Body of pancreas (tissue), 4 donors: ENCODE measurements at regions not wholly inside any gene's neighbourhood (a gene's known extent, or its start where the extent isn't known, plus 50 kb on each side); places are given as distances from the start of the nearest gene placed in this dataset.
"Not testable (repeated sequence)": the region's sequence is repeated elsewhere in the genome, so short reads cannot be mapped to it uniquely, and the experiment has no call there.

Experiments used
- ATAC-seq: fragments of 150-250 bp; one replicate; pipeline ENCODE4 v1.9.1; 2016
- DNase-seq, 4 donors: peaks; one replicate each; pipeline ENCODE4 v3.0.0-alpha.2; 2019
- H3K27ac ChIP-seq, 4 donors: fragments of 200-600 bp; sonication (generic); 1 replicate in 3 of 4; 2 replicates in 1 of 4; pipeline versions ENCODE4 v1.5.1 to v1.6.1; 2016 to 2019; ENCODE audit warnings: mild to moderate bottlenecking in 1 of 4, mixed read lengths in 1 of 4, moderate library complexity in 1 of 4
- H3K27me3 ChIP-seq, 2 donors: fragments of 200-600 bp; sonication (generic); one replicate each; pipeline ENCODE4 v1.6.0; 2016; ENCODE audit warnings: mild to moderate bottlenecking in 1 of 2
- H3K36me3 ChIP-seq, 2 donors: fragments of 200-600 bp; sonication (generic); replicated peaks in 1 of 2; 2 replicates each; pipeline ENCODE4 v1.5.1; 2016; ENCODE audit warnings: low read depth in 2 of 2; ENCODE audit not compliant: insufficient read depth in 1 of 2
- H3K4me1 ChIP-seq: fragments of 200-600 bp; sonication (generic); one replicate; pipeline ENCODE4 v1.6.0; 2016
- H3K4me3 ChIP-seq, 2 donors: fragments of 200-600 bp; sonication (generic); 1 replicate in 1 of 2; 2 replicates in 1 of 2; pipeline ENCODE4 v1.5.1; 2016 to 2019
- H3K9me3 ChIP-seq, 3 donors: fragments of 200-600 bp; sonication (generic); 1 replicate in 2 of 3; 2 replicates in 1 of 3; pipeline ENCODE4 v1.5.1; 2016
- POLR2A ChIP-seq, 3 donors: fragments of 450-650 bp; IDR thresholded peaks; one replicate each; pipeline ENCODE4 v1.6.1; 2016; ENCODE audit warnings: antibody characterized with exemption in 3 of 3, mild to moderate bottlenecking in 2 of 3
- WGBS, 2 donors: methylation state at CpG; one replicate each; pipeline ENCODE4 v1.1.5; 2017; 5-methylcytosine and 5-hydroxymethylcytosine counted together
- intact Hi-C: fragments of 100-400 bp; cut with DNase I; formaldehyde crosslinking; loops from one replicate; pipeline ENCODE4 v1.15.1; 2023
- TF ChIP-seq, protein P1 (sequence below), 7 experiments: fragments of 450-650 bp in 4 of 7; fragments of 200-600 bp in 3 of 7; sonication (generic) in 3 of 7; IDR thresholded peaks; one replicate each; pipeline ENCODE4 v1.5.1; 2016 to 2019; ENCODE audit warnings: antibody characterized with exemption in 7 of 7

DNA sequence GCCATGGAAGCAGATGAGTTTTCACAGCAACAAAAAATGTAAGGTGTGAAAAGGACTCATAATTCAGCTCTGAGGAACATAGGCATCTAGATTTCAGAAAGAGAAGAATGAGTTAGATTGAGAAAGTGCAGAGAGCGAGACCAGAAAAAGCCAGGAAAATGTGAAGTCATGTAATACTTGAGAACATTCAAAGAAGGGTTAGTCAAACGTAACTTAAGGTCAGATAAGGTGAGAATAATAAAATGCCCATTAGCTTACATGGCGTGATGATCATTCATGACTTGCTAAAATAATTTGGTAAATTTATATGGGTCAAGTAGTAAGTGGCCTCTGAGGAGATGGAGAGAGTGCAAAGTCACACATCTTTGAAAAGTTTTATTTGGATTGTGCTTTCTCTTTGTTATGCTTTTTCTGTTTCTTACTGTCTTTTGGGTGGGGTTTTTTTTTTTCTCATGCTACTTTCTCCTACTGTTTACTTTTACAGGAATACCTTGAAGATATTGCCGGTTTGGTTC lies 271.8 kb upstream of the NRG3 start:
- Histone ChIP-seq H3K27ac (no peak overlapping the region), H3K27me3 (no peaks in the 10 kb centered on the region), H3K36me3 (no peaks in the 10 kb centered on the region), H3K4me3 (no peak overlapping the region), H3K4me1 (no peaks in the 10 kb centered on the region), H3K9me3 (no peaks in the 10 kb centered on the region)
- intact Hi-C loops: no loop called here
- ATAC-seq (no peak), DNase-seq (no peak)
- TF ChIP-seq, protein P1, sequence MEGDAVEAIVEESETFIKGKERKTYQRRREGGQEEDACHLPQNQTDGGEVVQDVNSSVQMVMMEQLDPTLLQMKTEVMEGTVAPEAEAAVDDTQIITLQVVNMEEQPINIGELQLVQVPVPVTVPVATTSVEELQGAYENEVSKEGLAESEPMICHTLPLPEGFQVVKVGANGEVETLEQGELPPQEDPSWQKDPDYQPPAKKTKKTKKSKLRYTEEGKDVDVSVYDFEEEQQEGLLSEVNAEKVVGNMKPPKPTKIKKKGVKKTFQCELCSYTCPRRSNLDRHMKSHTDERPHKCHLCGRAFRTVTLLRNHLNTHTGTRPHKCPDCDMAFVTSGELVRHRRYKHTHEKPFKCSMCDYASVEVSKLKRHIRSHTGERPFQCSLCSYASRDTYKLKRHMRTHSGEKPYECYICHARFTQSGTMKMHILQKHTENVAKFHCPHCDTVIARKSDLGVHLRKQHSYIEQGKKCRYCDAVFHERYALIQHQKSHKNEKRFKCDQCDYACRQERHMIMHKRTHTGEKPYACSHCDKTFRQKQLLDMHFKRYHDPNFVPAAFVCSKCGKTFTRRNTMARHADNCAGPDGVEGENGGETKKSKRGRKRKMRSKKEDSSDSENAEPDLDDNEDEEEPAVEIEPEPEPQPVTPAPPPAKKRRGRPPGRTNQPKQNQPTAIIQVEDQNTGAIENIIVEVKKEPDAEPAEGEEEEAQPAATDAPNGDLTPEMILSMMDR (IDR thresholded peaks at IDR 0.05): no peak
- TF ChIP-seq POLR2A (IDR thresholded peaks at IDR 0.05): no peak
- WGBS, 2 donors: 51 to 64% methylated on average over 4 of the region's 4 CpGs

DNA sequence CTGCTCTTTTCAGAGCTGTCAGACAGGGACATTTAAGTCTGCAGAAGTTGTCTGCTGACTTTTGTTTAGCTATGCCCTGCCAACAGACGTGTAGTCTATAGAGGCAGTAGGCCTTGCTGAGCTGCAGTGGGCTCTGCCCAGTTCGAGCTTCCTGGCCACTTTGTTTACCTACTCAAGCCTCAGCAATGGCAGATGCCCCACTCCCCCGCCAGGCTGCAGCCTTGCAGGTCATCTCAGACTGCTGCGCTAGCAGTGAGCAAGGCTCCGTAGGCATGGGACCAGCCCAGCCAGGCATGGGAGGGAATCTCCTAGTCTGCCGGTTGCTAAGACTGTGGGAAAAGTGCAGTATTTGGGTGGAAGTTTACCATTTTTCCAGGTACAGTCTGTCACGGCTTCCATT lies 230.5 kb upstream of the NRG3 start:
- H3K4me3 ChIP-seq, DNase-seq, ATAC-seq, H3K4me1 ChIP-seq, H3K9me3 ChIP-seq, H3K27ac ChIP-seq, H3K27me3 ChIP-seq, intact Hi-C loops, H3K36me3 ChIP-seq: not testable (repeated sequence)
- WGBS, 2 donors: 69 to 79% methylated on average over 7 of the region's 7 CpGs

DNA sequence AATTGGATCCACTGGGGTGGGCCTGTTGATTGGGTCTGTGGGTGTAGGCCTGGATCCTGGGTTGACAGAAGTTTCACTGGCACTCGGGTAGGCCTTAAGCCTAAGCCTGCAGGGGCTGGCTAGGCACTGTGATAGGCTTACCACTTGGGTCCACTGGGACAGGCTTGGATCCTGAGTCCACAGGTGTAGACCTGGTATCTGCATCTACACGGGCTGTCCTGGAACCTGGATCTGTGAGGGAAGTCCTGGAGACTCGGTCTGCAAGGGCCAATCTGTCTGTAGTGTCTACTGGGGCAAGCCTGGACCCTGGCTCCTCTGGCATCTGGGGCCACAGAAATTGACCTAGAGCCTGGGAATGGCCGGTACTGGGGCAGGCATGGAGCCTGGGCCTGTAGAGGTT lies 219.0 kb upstream of the NRG3 start:
- Histone ChIP-seq H3K27me3 (no peaks in the 10 kb centered on the region), H3K9me3 (no peaks in the 10 kb centered on the region), H3K36me3 (no peaks in the 10 kb centered on the region), H3K4me3 (no peak overlapping the region), H3K27ac (no peak overlapping the region), H3K4me1 (no peaks in the 10 kb centered on the region)
- intact Hi-C loops: no loop called here
- no peak for TF ChIP-seq POLR2A (IDR thresholded peaks at IDR 0.05)
- TF ChIP-seq, protein P1 (IDR thresholded peaks at IDR 0.05): no peak
- WGBS, 2 donors: 60% methylated on average over 4 of the region's 4 CpGs; no CpG with 5 or more reads in 1 of the 2 donors
- ATAC-seq (no peak), DNase-seq (no peak)

DNA sequence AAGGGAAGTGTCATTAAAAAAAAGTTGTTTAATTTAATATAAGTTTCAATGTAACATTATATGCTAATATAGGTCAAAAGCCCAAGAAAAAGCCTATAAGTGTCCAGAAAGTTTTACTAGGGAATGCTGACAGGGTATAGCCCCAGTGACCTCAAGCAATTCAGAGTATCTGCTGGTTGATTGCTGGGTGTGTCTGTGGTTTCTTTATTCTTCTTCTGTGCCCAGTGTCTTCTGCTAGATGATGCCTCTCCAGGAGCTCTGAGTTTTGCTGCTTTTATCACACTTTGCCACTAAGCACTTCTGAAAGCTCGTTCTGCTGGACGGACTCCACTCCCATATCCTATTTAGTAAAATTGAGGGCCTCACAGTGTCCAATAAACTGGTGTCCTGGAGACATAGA lies 212.2 kb upstream of the NRG3 start:
- intact Hi-C loops: no loop called here
- DNase-seq (no peak), ATAC-seq (no peak)
- Histone ChIP-seq H3K4me1 (no peaks in the 10 kb centered on the region), H3K9me3 (no peaks in the 10 kb centered on the region), H3K27ac (no peak overlapping the region), H3K4me3 (no peak overlapping the region), H3K27me3 (no peaks in the 10 kb centered on the region), H3K36me3 (no peaks in the 10 kb centered on the region)
- TF ChIP-seq POLR2A (IDR thresholded peaks at IDR 0.05): no peak
- TF ChIP-seq, protein P1 (IDR thresholded peaks at IDR 0.05): no peak
- WGBS, 2 donors: 77 to 88% methylated on average over 2 of the region's 2 CpGs

DNA sequence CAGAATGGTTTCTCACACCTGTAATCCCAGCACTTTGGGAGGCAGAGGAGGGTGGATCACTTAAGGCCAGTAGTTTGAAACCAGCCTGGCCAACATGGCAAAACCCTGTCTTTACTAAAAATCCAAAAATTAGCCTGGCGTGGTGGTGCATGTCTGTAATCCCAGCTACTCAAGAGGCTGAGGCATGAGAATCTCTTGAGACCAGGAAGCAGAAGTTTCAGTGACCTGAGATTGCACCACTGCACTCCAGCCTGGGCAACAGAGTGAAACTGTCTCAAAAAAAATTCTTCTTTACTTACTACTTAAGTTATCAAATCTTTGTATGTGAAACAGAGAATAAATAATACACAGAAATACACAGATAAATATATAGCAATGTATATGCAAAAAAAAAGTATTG lies 210.2 kb upstream of the NRG3 start:
- DNase-seq, intact Hi-C loops, ATAC-seq, H3K9me3 ChIP-seq, H3K27me3 ChIP-seq, H3K4me3 ChIP-seq, H3K36me3 ChIP-seq, H3K27ac ChIP-seq, H3K4me1 ChIP-seq: not testable (repeated sequence)
- 36 to 44% methylated on average over 1 of the region's 1 CpG for WGBS, 2 donors

DNA sequence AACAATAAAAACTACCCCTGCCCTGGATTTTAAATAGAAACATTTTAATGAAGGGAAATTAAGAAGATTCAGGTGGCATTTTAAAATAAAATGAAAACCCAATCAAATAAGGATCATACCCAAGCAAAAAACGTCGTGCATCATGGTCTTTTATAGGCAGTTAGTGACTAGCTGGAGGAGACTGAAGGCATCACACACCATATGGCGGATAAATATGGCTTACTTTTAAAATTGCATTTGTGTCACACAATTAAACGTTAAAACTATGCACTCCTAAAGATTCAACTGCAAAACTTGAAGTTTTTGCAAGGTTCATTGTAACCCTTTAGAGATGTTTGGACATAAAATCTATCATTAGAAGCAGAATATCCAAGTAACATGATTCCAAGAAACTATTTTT lies 200.1 kb upstream of the NRG3 start:
- intact Hi-C loops: no loop called here
- ATAC-seq (no peak), DNase-seq (no peak)
- TF ChIP-seq POLR2A (IDR thresholded peaks at IDR 0.05): no peak
- TF ChIP-seq, protein P1 (IDR thresholded peaks at IDR 0.05): no peak
- WGBS, 2 donors: 45 to 57% methylated on average over 4 of the region's 4 CpGs
- Histone ChIP-seq H3K36me3 (no peaks in the 10 kb centered on the region), H3K27me3 (no peaks in the 10 kb centered on the region), H3K9me3 (peaks cover 0 to 1% (median 0%) of the 10 kb centered on the region in 3 donors), H3K27ac (no peak overlapping the region), H3K4me3 (no peak overlapping the region), H3K4me1 (no peaks in the 10 kb centered on the region)
